Vagina (tissue), 2 donors: ENCODE measurements at regions not wholly inside any gene's neighbourhood (a gene's known extent, or its start where the extent isn't known, plus 50 kb on each side); places are given as distances from the start of the nearest gene placed in this dataset.

Experiments used
- DNase-seq, 2 donors: peaks; one replicate each; pipeline ENCODE4 v3.0.0-alpha.2; 2017; ENCODE audit errors: extremely low spot score in 2 of 2
- H3K27ac ChIP-seq: fragments of 200-600 bp; sonication (generic); one replicate; pipeline ENCODE4 v1.5.1; 2019
- H3K27me3 ChIP-seq: fragments of 200-600 bp; sonication (generic); one replicate; pipeline ENCODE4 v1.5.1; 2019
- H3K36me3 ChIP-seq, 2 donors: fragments of 200-600 bp; sonication (generic); one replicate each; pipeline ENCODE4 v1.5.1; 2017 to 2019
- H3K4me1 ChIP-seq: fragments of 200-600 bp; sonication (generic); one replicate; pipeline ENCODE4 v1.5.1; 2019
- H3K4me3 ChIP-seq, 2 donors: fragments of 200-600 bp; sonication (generic); 1 replicate in 1 of 2; 2 replicates in 1 of 2; pipeline ENCODE4 v1.5.1; 2016 to 2019
- H3K9me3 ChIP-seq: fragments of 200-600 bp; sonication (generic); one replicate; pipeline ENCODE4 v1.5.1; 2019
- CTCF ChIP-seq, 3 experiments: fragments of 450-650 bp in 2 of 3; fragments of 200-600 bp in 1 of 3; sonication (generic) in 1 of 3; IDR thresholded peaks; one replicate each; pipeline ENCODE4 v1.5.1; 2017 to 2019; ENCODE audit warnings: antibody characterized with exemption in 3 of 3, mild to moderate bottlenecking in 2 of 3, moderate library complexity in 2 of 3
- POLR2A ChIP-seq, 2 donors: fragments of 450-650 bp; IDR thresholded peaks; one replicate each; pipeline ENCODE4 v1.6.1; 2017; ENCODE audit warnings: antibody characterized with exemption in 2 of 2, mild to moderate bottlenecking in 2 of 2, moderate library complexity in 2 of 2
- POLR2AphosphoS5 ChIP-seq, 2 donors: sonication (generic); formaldehyde crosslinking; IDR thresholded peaks; one replicate each; pipeline ENCODE4 v1.9.0; 2017; ENCODE audit warnings: antibody characterized with exemption in 2 of 2, mild to moderate bottlenecking in 2 of 2, low read depth in 1 of 2; ENCODE audit not compliant: insufficient read depth in 1 of 2
- intact Hi-C: fragments of 100-400 bp; cut with DNase I; formaldehyde crosslinking; loops from one replicate; pipeline ENCODE4 v1.15.1; 2023

GRCh38 chr2:226451486-226451885 lies 348.1 kb downstream of the IRS1 start:
- no peaks in the 10 kb centered on the region for H3K27me3 ChIP-seq
- H3K36me3 ChIP-seq: no peaks in the 10 kb centered on the region
- no peak overlapping the region for H3K4me3 ChIP-seq
- H3K27ac ChIP-seq: no peak overlapping the region
- H3K9me3 ChIP-seq: no peaks in the 10 kb centered on the region
- no peak for TF ChIP-seq CTCF (IDR thresholded peaks at IDR 0.05)
- no peak for TF ChIP-seq POLR2A (IDR thresholded peaks at IDR 0.05)
- no peak for TF ChIP-seq POLR2AphosphoS5 (IDR thresholded peaks at IDR 0.05; ENCODE audit: insufficient read depth in 1 of 2, low read depth in 1 of 2)
- DNase-seq: no peak
- H3K4me1 ChIP-seq: peaks cover 12% of the 10 kb centered on the region
- intact Hi-C loops: no loop called here

DNA sequence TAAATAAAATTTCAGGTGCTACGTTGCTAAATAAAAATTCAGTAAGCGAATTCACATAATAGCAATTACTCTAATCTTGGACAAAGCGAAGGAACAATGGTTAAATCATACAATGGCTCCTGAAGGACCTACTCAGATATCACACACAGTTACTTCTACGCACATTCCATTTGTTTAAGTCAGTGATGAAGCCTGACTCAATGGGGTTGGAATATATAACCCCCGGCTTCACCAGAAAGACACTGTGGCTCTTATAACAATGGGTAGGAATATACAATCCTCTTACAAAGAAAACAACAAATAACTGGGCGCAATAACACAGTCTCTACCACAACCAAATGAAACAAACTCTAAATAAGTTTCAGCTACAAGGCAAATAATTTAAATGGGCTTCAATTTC lies 349.5 kb downstream of the IRS1 start:
- DNase-seq: no peak
- no peaks in the 10 kb centered on the region for H3K27me3 ChIP-seq
- no peaks in the 10 kb centered on the region for H3K9me3 ChIP-seq
- TF ChIP-seq CTCF (IDR thresholded peaks at IDR 0.05) (no peak), POLR2A (IDR thresholded peaks at IDR 0.05) (no peak), POLR2AphosphoS5 (IDR thresholded peaks at IDR 0.05; ENCODE audit: insufficient read depth in 1 of 2, low read depth in 1 of 2) (no peak)
- no peaks in the 10 kb centered on the region for H3K36me3 ChIP-seq
- intact Hi-C loops: no loop called here
- H3K27ac ChIP-seq: no peak overlapping the region
- H3K4me1 ChIP-seq: peaks cover 19% of the 10 kb centered on the region
- no peak overlapping the region for H3K4me3 ChIP-seq

- Histone ChIP-seq H3K4me1 (peaks cover 19% of the 10 kb centered on the region), H3K4me3 (no peak overlapping the region), H3K9me3 (no peaks in the 10 kb centered on the region), H3K27ac (no peak overlapping the region), H3K36me3 (no peaks in the 10 kb centered on the region), H3K27me3 (no peaks in the 10 kb centered on the region)
- intact Hi-C loops: no loop called here
- no peak for DNase-seq
- TF ChIP-seq CTCF (IDR thresholded peaks at IDR 0.05) (no peak), POLR2AphosphoS5 (IDR thresholded peaks at IDR 0.05; ENCODE audit: insufficient read depth in 1 of 2, low read depth in 1 of 2) (no peak), POLR2A (IDR thresholded peaks at IDR 0.05) (no peak)
These were observed 352.0 kb downstream of the IRS1 start for GRCh38 chr2:226447338-226448300.

DNA sequence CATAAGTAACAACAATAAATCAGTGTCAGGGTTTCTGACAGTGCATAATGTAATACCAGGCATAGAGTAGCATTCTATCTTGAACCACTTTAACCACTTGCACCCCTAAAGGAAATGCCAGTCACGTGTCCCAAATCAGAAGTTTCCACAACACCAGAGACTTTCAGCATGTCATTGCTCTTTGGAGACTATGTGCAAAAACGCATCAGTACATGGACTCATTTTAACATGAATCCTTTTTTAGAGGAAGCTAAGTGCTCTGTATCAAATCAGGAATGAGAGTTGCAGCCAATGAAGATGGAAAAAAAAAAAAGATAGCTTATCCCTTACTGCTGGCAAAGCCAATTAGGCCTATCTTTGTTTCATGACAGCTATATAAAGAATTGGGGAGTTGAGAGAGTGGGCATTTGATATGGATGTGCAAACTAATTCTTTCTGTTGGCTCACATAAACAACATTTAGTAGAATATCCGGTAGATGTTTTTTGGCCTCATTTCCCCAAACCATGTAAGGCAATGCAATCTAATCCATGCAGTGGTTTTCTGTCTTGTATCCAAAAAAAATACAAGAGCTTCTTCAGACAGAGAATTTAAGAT lies 353.1 kb downstream of the IRS1 start:
- H3K4me3 ChIP-seq: no peak overlapping the region
- H3K9me3 ChIP-seq: no peaks in the 10 kb centered on the region
- TF ChIP-seq CTCF (IDR thresholded peaks at IDR 0.05): no peak
- no peak for TF ChIP-seq POLR2A (IDR thresholded peaks at IDR 0.05)
- no peak for TF ChIP-seq POLR2AphosphoS5 (IDR thresholded peaks at IDR 0.05; ENCODE audit: insufficient read depth in 1 of 2, low read depth in 1 of 2)
- no peak for DNase-seq
- no peak overlapping the region for H3K27ac ChIP-seq
- H3K27me3 ChIP-seq: no peaks in the 10 kb centered on the region
- intact Hi-C loops: no loop called here
- H3K4me1 ChIP-seq: peaks cover 19% of the 10 kb centered on the region
- H3K36me3 ChIP-seq: no peaks in the 10 kb centered on the region
